Upper lobe of right lung (tissue), 1 donor: ENCODE measurements at regions not wholly inside any gene's neighbourhood (a gene's known extent, or its start where the extent isn't known, plus 50 kb on each side); places are given as distances from the start of the nearest gene placed in this dataset.

Experiments
- ATAC-seq: fragments of 200-7000 bp; cut with Tn5 transposase; one replicate; pipeline ENCODE4 v1.9.1; 2020; ENCODE audit warnings: mild to moderate bottlenecking, moderate library complexity
- DNase-seq: peaks from one replicate; pipeline ENCODE4 v3.0.0-alpha.2; 2020
- H3K27ac ChIP-seq: fragments of 200-600 bp; one replicate; pipeline ENCODE4 v1.8.0; 2022
- H3K27me3 ChIP-seq: fragments of 200-600 bp; one replicate; pipeline ENCODE4 v1.8.0; 2022; ENCODE audit warnings: mild to moderate bottlenecking
- H3K36me3 ChIP-seq: fragments of 200-600 bp; one replicate; pipeline ENCODE4 v1.8.0; 2022
- H3K4me1 ChIP-seq: fragments of 200-600 bp; one replicate; pipeline ENCODE4 v1.8.0; 2022
- H3K4me3 ChIP-seq: fragments of 200-600 bp; one replicate; pipeline ENCODE4 v1.8.0; 2022; ENCODE audit warnings: mild to moderate bottlenecking
- H3K9me3 ChIP-seq: fragments of 200-600 bp; one replicate; pipeline ENCODE4 v1.8.0; 2022
- intact Hi-C: fragments of 100-400 bp; cut with DNase I; formaldehyde crosslinking; loops from one replicate; pipeline ENCODE4 v1.11.0; 2022
- TF ChIP-seq, protein P1 (sequence below): fragments of 200-600 bp; IDR thresholded peaks from one replicate; pipeline ENCODE4 v1.8.0; 2022; ENCODE audit warnings: antibody characterized with exemption
- donor health status: DM: no; HTN: yes; CAD: no; lungs with severe emphysema.

DNA sequence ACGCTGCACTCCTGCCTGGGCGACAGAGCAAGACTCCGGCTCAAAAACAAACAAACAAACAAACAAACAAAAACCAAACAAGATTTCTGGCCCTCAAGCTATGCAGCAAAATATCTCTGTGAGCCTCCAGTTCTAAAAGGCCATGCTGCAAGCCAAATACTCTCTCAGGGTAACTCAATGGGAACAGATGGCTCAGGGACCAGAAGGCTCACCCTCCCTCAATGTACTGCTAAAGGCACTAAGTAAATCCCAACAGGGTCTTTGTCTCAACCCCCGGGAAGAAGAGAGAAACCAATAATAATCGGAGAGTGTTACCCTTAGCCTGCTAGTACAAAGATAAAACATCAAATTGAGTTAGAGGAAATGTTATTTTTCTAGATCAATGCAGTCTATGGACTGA is 119.7 kb upstream of the ZC3H12C start:
- H3K9me3 ChIP-seq, result no peaks in the 10 kb centered on the region
- TF ChIP-seq, protein P1, sequence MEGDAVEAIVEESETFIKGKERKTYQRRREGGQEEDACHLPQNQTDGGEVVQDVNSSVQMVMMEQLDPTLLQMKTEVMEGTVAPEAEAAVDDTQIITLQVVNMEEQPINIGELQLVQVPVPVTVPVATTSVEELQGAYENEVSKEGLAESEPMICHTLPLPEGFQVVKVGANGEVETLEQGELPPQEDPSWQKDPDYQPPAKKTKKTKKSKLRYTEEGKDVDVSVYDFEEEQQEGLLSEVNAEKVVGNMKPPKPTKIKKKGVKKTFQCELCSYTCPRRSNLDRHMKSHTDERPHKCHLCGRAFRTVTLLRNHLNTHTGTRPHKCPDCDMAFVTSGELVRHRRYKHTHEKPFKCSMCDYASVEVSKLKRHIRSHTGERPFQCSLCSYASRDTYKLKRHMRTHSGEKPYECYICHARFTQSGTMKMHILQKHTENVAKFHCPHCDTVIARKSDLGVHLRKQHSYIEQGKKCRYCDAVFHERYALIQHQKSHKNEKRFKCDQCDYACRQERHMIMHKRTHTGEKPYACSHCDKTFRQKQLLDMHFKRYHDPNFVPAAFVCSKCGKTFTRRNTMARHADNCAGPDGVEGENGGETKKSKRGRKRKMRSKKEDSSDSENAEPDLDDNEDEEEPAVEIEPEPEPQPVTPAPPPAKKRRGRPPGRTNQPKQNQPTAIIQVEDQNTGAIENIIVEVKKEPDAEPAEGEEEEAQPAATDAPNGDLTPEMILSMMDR, result no peak
- no peaks in the 10 kb centered on the region for H3K36me3 ChIP-seq
- H3K27me3 ChIP-seq, result no peaks in the 10 kb centered on the region
- H3K27ac ChIP-seq, result no peak overlapping the region
- intact Hi-C loops, result no loop called here
- H3K4me3 ChIP-seq, result no peak overlapping the region
- ATAC-seq, result no peak
- DNase-seq, result no peak
- peaks cover 15% of the 10 kb centered on the region for H3K4me1 ChIP-seq

DNA sequence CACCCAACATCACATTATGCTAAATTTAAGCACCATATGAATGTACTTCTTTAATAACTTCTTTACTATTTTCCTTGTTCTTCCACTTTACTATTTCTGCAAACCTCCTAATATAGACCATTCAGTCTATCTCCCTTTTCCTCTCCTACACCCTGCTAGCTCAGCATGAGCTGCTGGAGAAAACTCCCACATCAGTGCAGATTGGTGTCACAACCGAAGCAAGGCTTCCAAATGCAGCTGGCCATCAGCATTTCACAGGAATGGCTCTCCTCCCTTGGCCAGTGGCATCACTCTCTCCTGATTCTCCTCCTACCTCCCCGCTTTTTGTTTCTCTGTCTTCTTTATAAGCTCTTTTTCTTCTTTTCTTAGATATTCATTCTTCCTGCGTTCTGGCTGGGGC is 118.7 kb upstream of the ZC3H12C start:
- no peak overlapping the region for H3K4me3 ChIP-seq
- DNase-seq (no peak), ATAC-seq (no peak)
- H3K27me3 ChIP-seq, result no peaks in the 10 kb centered on the region
- no peaks in the 10 kb centered on the region for H3K36me3 ChIP-seq
- peaks cover 15% of the 10 kb centered on the region for H3K4me1 ChIP-seq
- no peak overlapping the region for H3K27ac ChIP-seq
- no peaks in the 10 kb centered on the region for H3K9me3 ChIP-seq
- intact Hi-C loops, result no loop called here
- TF ChIP-seq, protein P1, result no peak

DNA sequence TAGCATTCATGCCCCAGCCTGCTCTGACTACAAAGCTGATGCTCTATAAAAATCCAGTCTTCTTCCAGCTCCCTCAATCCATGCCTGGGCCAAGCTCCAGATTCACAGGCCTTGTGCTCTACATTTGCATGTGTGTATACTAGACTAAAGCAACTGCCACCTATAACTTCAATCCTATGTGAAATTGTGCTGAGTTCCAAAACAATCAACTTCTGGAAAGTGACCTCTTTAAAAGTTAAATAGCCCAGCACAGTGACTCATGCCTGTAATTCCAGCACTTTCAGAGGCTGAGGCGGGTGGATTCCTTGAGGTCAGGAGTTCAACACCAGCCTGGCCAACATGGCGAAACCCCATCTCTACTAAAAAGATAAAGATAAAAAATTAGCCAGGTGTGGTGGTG is 114.3 kb upstream of the ZC3H12C start:
- Histone ChIP-seq H3K4me3 (no peak overlapping the region), H3K36me3 (no peaks in the 10 kb centered on the region), H3K4me1 (no peaks in the 10 kb centered on the region), H3K9me3 (no peaks in the 10 kb centered on the region), H3K27me3 (no peaks in the 10 kb centered on the region), H3K27ac (no peak overlapping the region)
- intact Hi-C loops, result no loop called here
- ATAC-seq (no peak), DNase-seq (no peak)
- TF ChIP-seq, protein P1, result no peak

DNA sequence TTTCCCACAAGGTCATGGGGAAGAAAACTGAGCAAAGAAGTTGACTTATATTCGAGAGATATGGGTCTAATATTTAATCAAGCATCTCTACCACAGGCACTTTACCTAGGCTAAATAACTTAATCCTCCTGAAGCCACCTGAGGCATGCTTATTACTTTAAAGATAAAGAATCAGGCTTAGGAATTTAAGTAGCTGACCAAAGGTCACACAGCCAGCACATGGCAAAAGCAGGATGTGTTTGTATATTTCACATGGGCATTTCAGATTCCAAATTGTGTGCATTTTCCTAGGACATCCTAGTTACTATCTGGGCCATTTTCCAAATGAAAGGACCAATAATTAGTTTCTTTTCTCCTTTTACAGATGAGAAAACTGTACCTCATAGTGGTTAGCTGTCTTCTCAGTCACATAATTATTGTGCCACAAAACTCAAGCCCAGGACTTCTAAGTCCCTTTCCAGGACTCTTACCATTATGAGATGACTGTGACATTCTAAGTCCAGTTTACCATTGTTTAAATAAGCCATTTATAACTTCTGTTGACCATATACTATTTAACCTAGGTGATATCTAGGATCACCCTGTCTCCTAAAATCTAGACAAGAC is 112.1 kb upstream of the ZC3H12C start:
- TF ChIP-seq, protein P1, result no peak
- no peak for ATAC-seq
- H3K9me3 ChIP-seq, result no peaks in the 10 kb centered on the region
- no peaks in the 10 kb centered on the region for H3K4me1 ChIP-seq
- no peak overlapping the region for H3K4me3 ChIP-seq
- no peak for DNase-seq
- H3K27ac ChIP-seq, result no peak overlapping the region
- intact Hi-C loops, result no loop called here
- H3K36me3 ChIP-seq, result no peaks in the 10 kb centered on the region
- no peaks in the 10 kb centered on the region for H3K27me3 ChIP-seq

DNA sequence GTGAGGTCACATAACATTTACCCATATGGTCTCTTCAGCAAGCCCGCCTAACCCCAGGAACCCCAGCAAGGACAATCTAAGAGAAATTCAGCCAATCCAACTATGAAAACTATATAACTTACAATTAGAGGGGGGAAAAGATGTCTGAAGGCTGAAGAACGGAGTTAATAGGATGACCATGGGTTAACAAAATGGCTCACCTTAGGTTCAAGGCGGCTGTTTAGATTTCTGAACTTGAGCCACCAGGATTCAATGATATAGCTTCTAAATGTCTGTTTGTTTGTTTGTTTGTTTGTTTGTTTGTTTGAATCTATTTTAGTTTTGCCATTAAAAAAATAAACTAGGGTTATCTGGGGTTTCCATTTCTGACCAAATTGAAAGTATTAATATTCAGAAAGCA is 109.8 kb upstream of the ZC3H12C start:
- Histone ChIP-seq H3K27me3 (no peaks in the 10 kb centered on the region), H3K4me3 (no peak overlapping the region), H3K9me3 (no peaks in the 10 kb centered on the region), H3K4me1 (no peaks in the 10 kb centered on the region), H3K36me3 (no peaks in the 10 kb centered on the region), H3K27ac (no peak overlapping the region)
- intact Hi-C loops, result no loop called here
- ATAC-seq (no peak), DNase-seq (no peak)
- TF ChIP-seq, protein P1, result no peak
